HepG2 (cell line): ENCODE measurements at regions not wholly inside any gene's neighbourhood (a gene's known extent, or its start where the extent isn't known, plus 50 kb on each side); places are given as distances from the start of the nearest gene placed in this dataset.

Experiments
- ATAC-seq: fragments of 200-7000 bp; cut with Tn5 transposase; 3 replicates; pipeline ENCODE4 v1.9.1; 2020; ENCODE audit warnings: mild to moderate bottlenecking, moderate library complexity
- BruUV-seq: library from RNA; stranded (reverse); fragments of 400-500 nt; replicated peaks from 2 replicates; lab custom pipeline; 2021; lab: Mats Ljungman, UMichigan
- CTCF ChIA-PET: fragments of 300-600 bp; formaldehyde crosslinking; extraction: SDS; loops from one replicate; lab custom pipeline; 2021; ENCODE audit warnings: low total read pairs, inconsistent platforms, low intra/inter-chr PET ratio; lab: Yijun Ruan, JAX
- POLR2A ChIA-PET: fragments of 350-600 bp; sonication (Branson Sonifier 250); formaldehyde crosslinking; loops from one replicate; lab custom pipeline; 2020; ENCODE audit warnings: antibody characterized with exemption, inconsistent platforms; lab: Yijun Ruan, JAX
- DNase-seq: peaks from one replicate; pipeline ENCODE4 v3.0.0-alpha.2; 2015; ENCODE audit warnings: low spot score
- FAIRE-seq: peaks from 3 replicates; lab custom pipeline; 2011; peaks lifted over from hg19 to GRCh38; lab: Jason Lieb, UNC
- H2AFZ ChIP-seq: one replicate; pipeline ENCODE4 v1.6.1; 2011; ENCODE audit warnings: low read length, inconsistent platforms
- H3K27ac ChIP-seq: fragments of 300-600 bp; 3 replicates; pipeline ENCODE4 v1.8.0; 2011; ENCODE audit warnings: mixed run types, mild to moderate bottlenecking, mixed read lengths, low read length, inconsistent platforms; ENCODE audit not compliant: insufficient read depth; ENCODE audit errors: extremely low read length
- H3K27me3 ChIP-seq, 2 experiments: fragments of 200-600 bp in 1 of 2; 2 replicates in 1 of 2; 3 replicates in 1 of 2; pipeline versions ENCODE4 v1.6.0 to v1.8.0; 2011; ENCODE audit warnings: low read length in 2 of 2, mild to moderate bottlenecking in 2 of 2, moderate library complexity in 2 of 2, inconsistent platforms in 1 of 2; ENCODE audit not compliant: insufficient read depth in 2 of 2, control insufficient read depth in 1 of 2
- H3K36me3 ChIP-seq, 2 experiments: fragments of 200-600 bp in 1 of 2; replicated peaks in 1 of 2; 2 replicates in 1 of 2; 3 replicates in 1 of 2; pipeline versions ENCODE4 v1.5.1 to v1.8.0; 2011; ENCODE audit warnings: low read length in 2 of 2, inconsistent platforms in 1 of 2; ENCODE audit not compliant: insufficient read depth in 2 of 2, control insufficient read depth in 1 of 2
- H3K4me1 ChIP-seq: 2 replicates; pipeline ENCODE4 v1.5.1; 2012; ENCODE audit warnings: low read length, inconsistent platforms; ENCODE audit not compliant: insufficient read depth
- H3K4me2 ChIP-seq: 2 replicates; pipeline ENCODE4 v1.6.0; 2011; ENCODE audit warnings: low read depth, low read length, inconsistent platforms
- H3K4me3 ChIP-seq, 3 experiments: fragments of 200-600 bp in 1 of 3; sonication (generic), shearing (Covaris generic) in 1 of 3; replicated peaks in 1 of 3; 2 replicates each; pipeline ENCODE4 v1.5.1; 2011 to 2016; ENCODE audit warnings: low read length in 3 of 3, inconsistent platforms in 2 of 3, low read depth in 2 of 3, mild to moderate bottlenecking in 2 of 3, control low read depth in 1 of 3, mixed read lengths in 1 of 3; ENCODE audit not compliant: insufficient read depth in 1 of 3
- H3K79me2 ChIP-seq: one replicate; pipeline ENCODE4 v1.6.1; 2011; ENCODE audit warnings: low read length, inconsistent platforms; ENCODE audit not compliant: insufficient read depth
- H3K9ac ChIP-seq: 2 replicates; pipeline ENCODE4 v1.6.0; 2011; ENCODE audit warnings: mild to moderate bottlenecking, low read depth, low read length, inconsistent platforms; ENCODE audit not compliant: insufficient read depth
- H3K9me3 ChIP-seq: 2 replicates; pipeline ENCODE4 v1.5.1; 2012; ENCODE audit warnings: mild to moderate bottlenecking, low read length
- H4K20me1 ChIP-seq: 2 replicates; pipeline ENCODE4 v1.6.0; 2011; ENCODE audit warnings: inconsistent platforms, mild to moderate bottlenecking, low read length, moderate library complexity; ENCODE audit not compliant: insufficient read depth
- EP300 ChIP-seq, 3 experiments: sonication (generic) in 1 of 3; formaldehyde crosslinking in 1 of 3; IDR thresholded peaks; 2 replicates each; pipeline versions ENCODE4 v1.5.1 to v1.6.1; 2011 to 2020; ENCODE audit warnings: low read depth in 2 of 3, low read length in 2 of 3, borderline replicate concordance in 1 of 3, improper control_type of control experiment in 1 of 3, mild to moderate bottlenecking in 1 of 3, missing genetic modification reagents in 1 of 3, moderate library complexity in 1 of 3
- MAFF ChIP-seq: IDR thresholded peaks from 2 replicates; pipeline ENCODE4 v1.6.1; 2011; ENCODE audit warnings: low read depth, low read length, improper control_type of control experiment
- MAFK ChIP-seq, 2 experiments: IDR thresholded peaks in 1 of 2; conservative IDR thresholded peaks in 1 of 2; 2 replicates each; pipeline ENCODE4 v1.6.1; 2011; ENCODE audit warnings: improper control_type of control experiment in 2 of 2, low read length in 2 of 2
- MTA3 ChIP-seq: sonication (generic); formaldehyde crosslinking; IDR thresholded peaks from 2 replicates; pipeline ENCODE4 v1.4.0; 2020; ENCODE audit warnings: missing genetic modification reagents
- SMARCE1 ChIP-seq: fragments of 450-650 bp; IDR thresholded peaks from 2 replicates; pipeline ENCODE4 v1.6.1; 2017; ENCODE audit warnings: borderline replicate concordance
- ZBTB8A ChIP-seq: sonication (generic); formaldehyde crosslinking; IDR thresholded peaks from 2 replicates; pipeline ENCODE4 v1.4.0; 2020; ENCODE audit warnings: mild to moderate bottlenecking, low read depth, missing genetic modification reagents, borderline replicate concordance
- ZNF101 ChIP-seq: sonication (generic); formaldehyde crosslinking; IDR thresholded peaks from 2 replicates; pipeline ENCODE4 v1.4.0; 2020; ENCODE audit warnings: mild to moderate bottlenecking, low read depth, missing genetic modification reagents, borderline replicate concordance
- ZNF362 ChIP-seq: sonication (generic); formaldehyde crosslinking; IDR thresholded peaks from 2 replicates; pipeline ENCODE4 v1.4.0; 2020; ENCODE audit warnings: missing genetic modification reagents, mild to moderate bottlenecking, borderline replicate concordance
- WGBS: methylation state at CpG from one replicate; pipeline ENCODE4 v1.1.6; 2017; ENCODE audit warnings: low lambda C conversion rate; 5-methylcytosine and 5-hydroxymethylcytosine counted together
- in situ Hi-C: cut with HindIII; loops from 2 replicates; pipeline ENCODE4 v1.10.0; 2017; ENCODE audit warnings: low pct_unique_long_range_greater_than_20kb; ENCODE audit not compliant: extremely low pct_ligation_motif_present
- intact Hi-C: fragments of 100-400 bp; cut with micrococcal nuclease; formaldehyde crosslinking; loops from one replicate; pipeline ENCODE4 v1.10.0; 2022; ENCODE audit not compliant: unreplicated experiment

- Histone ChIP-seq H4K20me1 (no peaks in the 10 kb centered on the region), H3K9me3 (no peaks in the 10 kb centered on the region), H2AFZ (no peak overlapping the region), H3K27me3 (0 out of 5 replicates have a peak, but pooled peaks cover 0 to 5% of the 10 kb centered on the region in 2 experiments), H3K27ac (no peak overlapping the region), H3K4me3 (no peak overlapping the region), H3K4me1 (no peaks in the 10 kb centered on the region), H3K79me2 (no peaks in the 10 kb centered on the region), H3K4me2 (no peak overlapping the region), H3K9ac (no peak overlapping the region), H3K36me3 (no peaks in the 10 kb centered on the region)
- CTCF ChIA-PET, result no interaction called here
- DNase-seq, result no peak
- no peak for ATAC-seq
- no TSS peak for BruUV-seq
- intact Hi-C loops (no loop called here), in situ Hi-C loops (no loop called here)
- no peak for FAIRE-seq
- no peak for TF ChIP-seq ZNF101
- TF ChIP-seq MAFK (conservative IDR thresholded peaks at IDR 0.05 in 1 of 2, IDR thresholded peaks at IDR 0.05 in 1 of 2; ENCODE audit: low read length in 2 of 2), result peak in 1 of 2 experiments; percentile 35; a peak in 1 of 4 replicates
- TF ChIP-seq MAFF, result peak; percentile 27; the same call in 1 of the 2 replicates
- TF ChIP-seq ZBTB8A (CRISPR knock-in tag), result no peak
- TF ChIP-seq EP300 (IDR thresholded peaks at IDR 0.05; ENCODE audit: low read depth in 2 of 2, low read length in 2 of 2), result no peak
- TF ChIP-seq EP300 (CRISPR knock-in tag; IDR thresholded peaks at IDR 0.05; ENCODE audit: borderline replicate concordance), result no peak
- POLR2A ChIA-PET, result no interaction called here
These were observed 58.5 kb upstream of the ANXA1 start for GRCh38 chr9:73093016-73093739.

GRCh38 chr9:73091909-73092308, 59.8 kb upstream of the ANXA1 start:
- in situ Hi-C loops, result no loop called here
- no peaks in the 10 kb centered on the region for H3K4me1 ChIP-seq
- no peak for ATAC-seq

More at GRCh38 chr9:73091909-73092308, 59.8 kb upstream of the ANXA1 start:
- ChIA-PET POLR2A (no interaction called here), CTCF (no interaction called here)
- H3K79me2 ChIP-seq, result no peaks in the 10 kb centered on the region
- no peaks in the 10 kb centered on the region for H3K9me3 ChIP-seq
- H2AFZ ChIP-seq, result no peak overlapping the region
- no peaks in the 10 kb centered on the region for H4K20me1 ChIP-seq
- no TSS peak for BruUV-seq
- WGBS, result 14% methylated on average over 2 of the region's 2 CpGs
- FAIRE-seq (no peak), DNase-seq (no peak)
- H3K4me2 ChIP-seq, result no peak overlapping the region
- H3K36me3 ChIP-seq, result no peaks in the 10 kb centered on the region
- no peak overlapping the region for H3K9ac ChIP-seq
- H3K27me3 ChIP-seq, result no peaks in the 10 kb centered on the region
- TF ChIP-seq MTA3 (CRISPR knock-in tag), result no peak
- TF ChIP-seq SMARCE1, result no peak
- no peak for TF ChIP-seq ZNF362 (CRISPR knock-in tag)
- intact Hi-C loops, result no loop called here
- no peak overlapping the region for H3K4me3 ChIP-seq
- no peak overlapping the region for H3K27ac ChIP-seq
